ENCODE measurements at regions not wholly inside any gene's neighbourhood (a gene's known extent, or its start where the extent isn't known, plus 50 kb on each side); places are given as distances from the start of the nearest gene placed in this dataset.

DNA sequence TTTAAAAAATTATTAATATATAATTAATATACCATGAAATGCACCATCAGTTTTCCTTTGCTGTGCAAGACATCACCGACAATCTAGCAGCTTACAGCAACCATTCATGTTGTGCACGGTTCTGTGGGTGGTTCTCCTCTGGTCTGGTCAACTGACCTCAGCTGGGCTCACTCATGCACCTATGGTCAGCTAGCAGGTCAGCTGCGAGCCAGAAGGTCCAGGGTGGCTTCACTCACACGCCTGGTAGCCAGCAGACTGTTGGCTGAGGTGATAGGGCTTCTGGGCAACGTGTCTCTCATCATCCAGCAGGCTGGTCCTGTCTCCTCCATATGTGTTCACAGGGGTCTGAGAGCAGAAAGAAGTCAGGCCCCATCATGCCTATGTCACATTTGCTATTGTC lies 210.4 kb downstream of the KIF26A start:
- Histone ChIP-seq H3K27ac (ENCODE audit: insufficient read depth, low read length) (no peak overlapping the region), H3K9ac (ENCODE audit: insufficient read depth, low read length) (no peak overlapping the region), H3K4me2 (ENCODE audit: extremely low read depth, insufficient read depth, low read length) (no peak overlapping the region), H3K27me3 (ENCODE audit: control insufficient read depth, insufficient read depth, low read length) (no peaks in the 10 kb centered on the region), H3K36me3 (ENCODE audit: control insufficient read depth, insufficient read depth, low read length) (no peaks in the 10 kb centered on the region), H2AFZ (ENCODE audit: low read length) (no peak overlapping the region), H3K4me3 (replicated peaks in 1 of 4; ENCODE audit: control extremely low read depth in 1 of 4, insufficient read depth in 1 of 4, low read depth in 3 of 4, low read length in 4 of 4) (no peak overlapping the region), H3K4me1 (ENCODE audit: control insufficient read depth, extremely low read depth, insufficient read depth, low read length) (no peaks in the 10 kb centered on the region), H4K20me1 (ENCODE audit: control insufficient read depth, extremely low read depth, insufficient read depth, low read length) (no peaks in the 10 kb centered on the region), H3K79me2 (ENCODE audit: control insufficient read depth, insufficient read depth, low read length) (no peaks in the 10 kb centered on the region), H3K9me3 (ENCODE audit: control insufficient read depth, insufficient read depth, low read depth, low read length) (no peaks in the 10 kb centered on the region)
- DNase-seq (ENCODE audit: low read depth in 2 of 2): no peak
- TF ChIP-seq EZH2 (IDR thresholded peaks at IDR 0.05; ENCODE audit: low read length, missing control alignments) (no peak), CTCF (conservative IDR thresholded peaks at IDR 0.05 in 1 of 2, IDR thresholded peaks at IDR 0.05 in 1 of 2; ENCODE audit: low read depth in 1 of 2, low read length in 2 of 2) (no peak)

DNA sequence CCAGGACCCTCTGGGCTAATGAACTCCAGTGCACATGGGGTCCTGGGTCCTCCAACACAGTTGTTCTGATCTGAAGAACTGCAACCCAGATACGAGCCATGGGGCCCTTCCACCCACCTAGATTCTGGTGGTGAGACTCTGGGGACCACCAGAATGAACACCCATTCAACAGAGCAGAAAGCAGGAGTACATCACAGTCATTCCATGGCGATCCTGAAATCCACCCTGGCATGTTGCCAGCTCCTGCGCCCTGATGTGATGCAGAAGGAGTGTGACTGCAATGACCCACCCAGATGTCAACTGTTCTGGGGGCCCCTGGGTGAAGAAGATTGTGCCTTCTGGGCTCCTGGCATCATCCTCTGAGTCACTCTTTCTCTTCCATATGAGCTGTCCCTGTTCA lies 211.6 kb downstream of the KIF26A start:
- H3K27me3 ChIP-seq (ENCODE audit: control insufficient read depth, insufficient read depth, low read length): no peaks in the 10 kb centered on the region
- no peak overlapping the region for H3K4me2 ChIP-seq (ENCODE audit: extremely low read depth, insufficient read depth, low read length)
- H4K20me1 ChIP-seq (ENCODE audit: control insufficient read depth, extremely low read depth, insufficient read depth, low read length): no peaks in the 10 kb centered on the region
- H3K9ac ChIP-seq (ENCODE audit: insufficient read depth, low read length): no peak overlapping the region
- no peaks in the 10 kb centered on the region for H3K9me3 ChIP-seq (ENCODE audit: control insufficient read depth, insufficient read depth, low read depth, low read length)
- DNase-seq (ENCODE audit: low read depth in 2 of 2): no peak
- TF ChIP-seq EZH2 (IDR thresholded peaks at IDR 0.05; ENCODE audit: low read length, missing control alignments) (no peak), CTCF (conservative IDR thresholded peaks at IDR 0.05 in 1 of 2, IDR thresholded peaks at IDR 0.05 in 1 of 2; ENCODE audit: low read depth in 1 of 2, low read length in 2 of 2) (no peak)
- H3K4me1 ChIP-seq (ENCODE audit: control insufficient read depth, extremely low read depth, insufficient read depth, low read length): no peaks in the 10 kb centered on the region
- no peak overlapping the region for H2AFZ ChIP-seq (ENCODE audit: low read length)
- H3K36me3 ChIP-seq (ENCODE audit: control insufficient read depth, insufficient read depth, low read length): no peaks in the 10 kb centered on the region
- H3K79me2 ChIP-seq (ENCODE audit: control insufficient read depth, insufficient read depth, low read length): no peaks in the 10 kb centered on the region
- H3K4me3 ChIP-seq (replicated peaks in 1 of 4; ENCODE audit: control extremely low read depth in 1 of 4, insufficient read depth in 1 of 4, low read depth in 3 of 4, low read length in 4 of 4): no peak overlapping the region
- H3K27ac ChIP-seq (ENCODE audit: insufficient read depth, low read length): no peak overlapping the region

DNA sequence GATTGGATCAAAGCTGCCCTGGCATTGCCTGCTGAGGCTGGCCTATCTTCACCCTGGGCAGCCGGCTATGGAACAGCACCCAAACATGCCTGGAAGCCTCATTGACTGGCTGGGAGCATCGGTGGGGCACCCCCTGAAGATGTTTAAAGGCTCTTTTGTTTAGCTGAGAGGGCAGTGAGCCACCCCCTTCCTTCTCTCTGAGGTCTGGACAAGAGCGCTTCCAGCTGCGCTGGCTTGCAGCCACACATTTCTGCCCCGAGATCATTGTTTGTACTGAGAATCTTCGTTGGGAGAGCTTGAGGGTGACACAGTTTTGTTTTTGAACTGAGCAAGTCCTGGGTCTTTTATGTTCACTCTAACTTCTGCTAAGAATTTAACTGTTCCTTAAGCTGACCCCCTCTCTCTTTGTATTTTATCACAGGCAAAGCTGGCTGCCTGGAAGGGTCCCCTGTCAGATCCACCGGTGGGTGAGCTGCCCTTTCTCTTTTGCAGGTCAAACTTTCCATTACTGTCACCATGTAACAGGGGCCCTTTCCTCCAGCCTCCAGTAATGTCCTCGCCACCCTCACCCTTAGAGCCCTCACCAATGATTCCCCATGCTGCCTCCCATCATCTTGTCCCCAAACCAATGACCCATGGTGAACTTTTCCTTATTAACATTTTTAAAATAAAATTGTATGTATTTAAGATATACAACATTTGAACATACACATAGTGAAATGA lies 212.2 kb downstream of the KIF26A start:
- TF ChIP-seq CTCF (conservative IDR thresholded peaks at IDR 0.05 in 1 of 2, IDR thresholded peaks at IDR 0.05 in 1 of 2; ENCODE audit: low read depth in 1 of 2, low read length in 2 of 2) (no peak), EZH2 (IDR thresholded peaks at IDR 0.05; ENCODE audit: low read length, missing control alignments) (no peak)
- Histone ChIP-seq H3K27ac (ENCODE audit: insufficient read depth, low read length) (no peak overlapping the region), H3K27me3 (ENCODE audit: control insufficient read depth, insufficient read depth, low read length) (no peaks in the 10 kb centered on the region), H4K20me1 (ENCODE audit: control insufficient read depth, extremely low read depth, insufficient read depth, low read length) (no peaks in the 10 kb centered on the region), H3K4me1 (ENCODE audit: control insufficient read depth, extremely low read depth, insufficient read depth, low read length) (no peaks in the 10 kb centered on the region), H3K9ac (ENCODE audit: insufficient read depth, low read length) (no peak overlapping the region), H3K4me2 (ENCODE audit: extremely low read depth, insufficient read depth, low read length) (no peak overlapping the region), H3K36me3 (ENCODE audit: control insufficient read depth, insufficient read depth, low read length) (no peaks in the 10 kb centered on the region), H3K79me2 (ENCODE audit: control insufficient read depth, insufficient read depth, low read length) (no peaks in the 10 kb centered on the region), H2AFZ (ENCODE audit: low read length) (no peak overlapping the region), H3K4me3 (replicated peaks in 1 of 4; ENCODE audit: control extremely low read depth in 1 of 4, insufficient read depth in 1 of 4, low read depth in 3 of 4, low read length in 4 of 4) (no peak overlapping the region), H3K9me3 (ENCODE audit: control insufficient read depth, insufficient read depth, low read depth, low read length) (no peaks in the 10 kb centered on the region)
- no peak for DNase-seq (ENCODE audit: low read depth in 2 of 2)
